GM12892 (cell line): ENCODE measurements at regions not wholly inside any gene's neighbourhood (a gene's known extent, or its start where the extent isn't known, plus 50 kb on each side); places are given as distances from the start of the nearest gene placed in this dataset.

ENCODE experiments used
- DNase-seq: peaks from one replicate; pipeline ENCODE4 v3.0.0; 2011; ENCODE audit not compliant: insufficient read length
- FAIRE-seq: peaks from 2 replicates; lab custom pipeline; 2011; peaks lifted over from hg19 to GRCh38; lab: Jason Lieb, UNC
- POLR2A ChIP-seq: IDR thresholded peaks from 2 replicates; pipeline ENCODE4 v1.6.1; 2011; ENCODE audit warnings: low read depth, low read length, control low read depth
- POLR2AphosphoS5 ChIP-seq: IDR thresholded peaks from 2 replicates; pipeline ENCODE4 v1.6.1; 2011; ENCODE audit warnings: low read depth, low read length, control low read depth
- TAF1 ChIP-seq: IDR thresholded peaks from 2 replicates; pipeline ENCODE4 v1.6.1; 2011; ENCODE audit warnings: low read depth, mild to moderate bottlenecking, control low read depth, low read length, borderline replicate concordance

GRCh38 chr15:39495871-39496840, 84.7 kb upstream of the THBS1 start:
- no peak for FAIRE-seq
- TF ChIP-seq TAF1 (no peak), POLR2AphosphoS5 (no peak), POLR2A (no peak)

DNA sequence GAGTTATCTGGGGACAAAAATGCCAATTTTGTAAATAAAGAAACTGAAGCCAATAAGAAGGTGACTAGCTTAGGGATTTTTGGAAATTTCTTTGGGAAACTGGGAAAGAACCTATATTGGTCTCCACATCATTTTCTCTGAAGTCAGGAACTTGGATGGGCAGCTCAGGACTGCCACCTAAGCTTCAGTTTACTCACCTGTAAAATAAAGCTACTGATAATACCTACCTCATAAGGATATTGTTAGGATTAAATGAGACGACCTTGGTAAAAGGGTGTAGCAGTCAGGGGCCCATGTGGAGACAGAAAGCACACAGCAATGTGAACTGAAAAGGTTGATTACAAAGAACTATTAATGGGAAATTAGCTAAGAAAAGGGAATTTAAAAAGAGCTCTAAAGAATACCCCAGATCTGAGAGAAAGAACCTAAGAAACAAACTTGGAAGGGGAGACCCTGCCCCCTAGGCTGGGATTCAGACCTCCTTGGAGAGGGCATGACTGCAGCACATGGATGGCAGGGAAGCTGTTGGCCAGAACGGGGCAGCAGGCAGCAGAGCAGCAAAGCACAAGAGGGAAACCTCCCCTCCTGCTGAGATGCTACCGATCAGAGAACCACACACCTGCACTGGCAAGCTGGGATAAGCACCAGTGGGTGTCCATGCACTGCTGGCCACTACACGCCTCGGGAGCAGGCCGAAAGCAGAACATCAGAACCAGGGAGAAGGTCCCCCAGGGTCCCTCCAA, 83.7 kb upstream of the THBS1 start:
- TF ChIP-seq POLR2AphosphoS5 (no peak), POLR2A (no peak), TAF1 (no peak)
- FAIRE-seq (no peak), DNase-seq (no peak)

More at GRCh38 chr15:39495871-39496840, 84.7 kb upstream of the THBS1 start:
- DNase-seq: no peak

- no peak for TF ChIP-seq POLR2A
- TF ChIP-seq POLR2AphosphoS5: no peak
- no peak for TF ChIP-seq TAF1
These were observed 82.9 kb upstream of the THBS1 start for GRCh38 chr15:39497759-39498565.

GRCh38 chr15:39498629-39499028, 82.2 kb upstream of the THBS1 start:
- no peak for FAIRE-seq
- DNase-seq: no peak

More at GRCh38 chr15:39497759-39498565, 82.9 kb upstream of the THBS1 start:
- FAIRE-seq (no peak), DNase-seq (no peak)

GRCh38 chr15:39499042-39499441, 81.8 kb upstream of the THBS1 start:
- TF ChIP-seq POLR2A (no peak), POLR2AphosphoS5 (no peak), TAF1 (no peak)
- no peak for DNase-seq
- FAIRE-seq: no peak

More at GRCh38 chr15:39498629-39499028, 82.2 kb upstream of the THBS1 start:
- no peak for TF ChIP-seq POLR2A

GRCh38 chr15:39499681-39500080, 81.2 kb upstream of the THBS1 start:
- FAIRE-seq: no peak
- TF ChIP-seq POLR2A (no peak), POLR2AphosphoS5 (no peak), TAF1 (no peak)
- no peak for DNase-seq

GRCh38 chr15:39501366-39502081, 79.4 kb upstream of the THBS1 start:
- DNase-seq (no peak), FAIRE-seq (no peak)
- no peak for TF ChIP-seq POLR2A
- TF ChIP-seq POLR2AphosphoS5: no peak
- TF ChIP-seq TAF1: no peak

DNA sequence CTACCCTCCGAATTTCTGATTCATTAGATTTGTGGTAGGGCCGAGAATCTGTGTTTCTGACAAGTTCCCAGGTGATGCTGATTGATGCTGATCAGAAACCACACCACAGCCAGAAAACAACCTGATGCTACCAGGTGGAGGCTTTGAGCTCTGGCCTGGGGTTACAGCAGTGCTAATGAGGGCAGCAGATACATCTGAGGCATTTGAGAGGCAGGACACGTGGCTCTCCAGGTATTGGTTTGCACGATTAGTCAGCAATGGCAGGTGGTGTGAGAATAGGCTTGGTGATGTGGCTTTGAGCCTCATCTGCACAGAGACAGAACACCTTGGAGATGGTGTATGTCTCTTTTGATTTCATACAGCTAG, 78.8 kb upstream of the THBS1 start:
- DNase-seq (no peak), FAIRE-seq (no peak)
- TF ChIP-seq TAF1: no peak
- no peak for TF ChIP-seq POLR2AphosphoS5
- TF ChIP-seq POLR2A: no peak

DNA sequence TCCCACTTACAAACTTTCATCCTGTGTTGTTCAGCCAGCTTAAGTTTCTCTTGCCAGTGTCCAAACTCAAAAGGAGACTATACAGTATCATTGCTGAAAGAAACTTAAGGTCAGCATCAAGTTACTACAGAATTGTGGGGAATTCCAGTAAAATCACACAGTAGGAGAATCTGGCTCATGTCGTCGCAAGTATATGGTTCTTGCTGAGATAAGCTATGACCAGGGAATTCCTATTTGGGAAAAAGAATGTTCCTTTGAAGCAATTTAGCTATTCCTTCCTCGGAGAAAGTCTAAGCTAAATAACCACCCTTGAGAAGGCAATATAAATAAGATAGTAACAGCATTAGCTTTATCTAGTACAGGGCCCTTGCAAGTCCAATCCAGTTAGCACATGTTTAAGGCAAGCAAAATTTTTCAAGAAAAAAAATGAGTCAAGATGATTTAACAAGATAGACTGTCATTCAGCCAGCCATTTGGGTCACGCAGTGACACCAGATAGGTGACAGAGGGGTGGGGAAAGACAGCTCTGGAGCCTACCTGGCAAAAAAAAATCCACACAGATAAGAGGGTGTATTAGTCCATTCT, 78.2 kb upstream of the THBS1 start:
- DNase-seq (no peak), FAIRE-seq (no peak)
- TF ChIP-seq POLR2A: no peak
- TF ChIP-seq POLR2AphosphoS5: no peak
- no peak for TF ChIP-seq TAF1

GRCh38 chr15:39503526-39503925, 77.4 kb upstream of the THBS1 start:
- FAIRE-seq: no peak
- no peak for DNase-seq
- no peak for TF ChIP-seq POLR2AphosphoS5
- no peak for TF ChIP-seq TAF1
- no peak for TF ChIP-seq POLR2A

- TF ChIP-seq POLR2A (no peak), TAF1 (no peak), POLR2AphosphoS5 (no peak)
- FAIRE-seq (no peak), DNase-seq (no peak)
These were observed 76.1 kb upstream of the THBS1 start for GRCh38 chr15:39504808-39505207.
